ENCODE measurements at regions not wholly inside any gene's neighbourhood (a gene's known extent, or its start where the extent isn't known, plus 50 kb on each side); places are given as distances from the start of the nearest gene placed in this dataset.

DNA sequence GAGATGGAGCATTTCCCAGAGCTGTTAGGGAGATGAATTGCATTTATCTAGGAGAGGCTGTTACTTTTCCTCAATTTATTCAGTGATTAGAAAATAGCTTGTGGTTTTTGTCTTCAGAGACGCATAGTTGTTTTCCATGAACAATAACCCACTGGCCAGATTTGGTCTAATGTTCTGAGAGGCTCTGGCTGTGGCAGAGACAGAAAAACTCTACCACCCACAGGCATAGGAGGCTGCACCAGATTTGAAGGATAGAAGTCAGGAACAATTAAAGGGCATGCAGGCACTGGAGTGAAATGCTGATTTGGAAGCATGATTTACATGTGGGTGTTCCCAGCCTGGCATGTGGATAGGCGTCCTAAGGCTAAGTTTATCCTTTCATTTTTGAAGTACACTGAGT, 143.5 kb downstream of the NFKBIZ start:
- no peak for DNase-seq
- Mint-ChIP-seq H3K4me3 (ENCODE audit: low read depth, unreplicated experiment) (no peak overlapping the region), H3K27me3 (ENCODE audit: unreplicated experiment) (no peaks in the 10 kb centered on the region), H3K27ac (ENCODE audit: unreplicated experiment) (no peak overlapping the region), H3K36me3 (ENCODE audit: insufficient read depth, unreplicated experiment) (no peaks in the 10 kb centered on the region), H3K4me1 (ENCODE audit: low read depth, unreplicated experiment) (peaks cover 13% of the 10 kb centered on the region), H3K9me3 (ENCODE audit: low read depth, unreplicated experiment) (no peaks in the 10 kb centered on the region)
- intact Hi-C loops (cut with micrococcal nuclease; ENCODE audit: unreplicated experiment), result no loop called here
- BruUV-seq (replicated peaks), result no TSS peak
- CTCF ChIA-PET, result no interaction called here
- TF ChIP-seq, protein P1, sequence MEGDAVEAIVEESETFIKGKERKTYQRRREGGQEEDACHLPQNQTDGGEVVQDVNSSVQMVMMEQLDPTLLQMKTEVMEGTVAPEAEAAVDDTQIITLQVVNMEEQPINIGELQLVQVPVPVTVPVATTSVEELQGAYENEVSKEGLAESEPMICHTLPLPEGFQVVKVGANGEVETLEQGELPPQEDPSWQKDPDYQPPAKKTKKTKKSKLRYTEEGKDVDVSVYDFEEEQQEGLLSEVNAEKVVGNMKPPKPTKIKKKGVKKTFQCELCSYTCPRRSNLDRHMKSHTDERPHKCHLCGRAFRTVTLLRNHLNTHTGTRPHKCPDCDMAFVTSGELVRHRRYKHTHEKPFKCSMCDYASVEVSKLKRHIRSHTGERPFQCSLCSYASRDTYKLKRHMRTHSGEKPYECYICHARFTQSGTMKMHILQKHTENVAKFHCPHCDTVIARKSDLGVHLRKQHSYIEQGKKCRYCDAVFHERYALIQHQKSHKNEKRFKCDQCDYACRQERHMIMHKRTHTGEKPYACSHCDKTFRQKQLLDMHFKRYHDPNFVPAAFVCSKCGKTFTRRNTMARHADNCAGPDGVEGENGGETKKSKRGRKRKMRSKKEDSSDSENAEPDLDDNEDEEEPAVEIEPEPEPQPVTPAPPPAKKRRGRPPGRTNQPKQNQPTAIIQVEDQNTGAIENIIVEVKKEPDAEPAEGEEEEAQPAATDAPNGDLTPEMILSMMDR (IDR thresholded peaks at IDR 0.05; ENCODE audit: unreplicated experiment), result no peak

DNA sequence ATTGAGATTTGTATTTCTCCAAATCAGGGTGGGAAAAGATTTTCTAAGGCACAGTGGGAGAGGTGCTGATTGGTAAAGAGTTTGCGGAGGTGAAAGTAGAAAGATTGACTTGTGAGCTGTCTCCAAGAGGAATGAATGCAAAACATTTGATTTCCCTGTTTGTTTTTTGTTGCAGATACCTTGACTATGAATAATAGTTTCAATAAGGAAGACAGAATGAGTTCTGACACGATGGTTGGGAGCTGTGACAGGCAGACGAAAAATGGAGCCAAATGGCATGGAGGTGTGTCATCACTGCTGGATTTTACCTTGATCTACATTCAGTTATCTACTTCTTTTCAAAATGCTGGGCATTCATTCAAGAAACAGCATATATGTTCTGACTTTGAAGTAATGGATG, 145.1 kb downstream of the NFKBIZ start:
- H3K4me1 Mint-ChIP-seq (ENCODE audit: low read depth, unreplicated experiment), result peaks cover 16% of the 10 kb centered on the region
- H3K27me3 Mint-ChIP-seq (ENCODE audit: unreplicated experiment), result no peaks in the 10 kb centered on the region
- CTCF ChIA-PET, result interaction anchor here (0.8 kb wide), 1 partner anchor 63 kb away, joined by 3 read pairs; no protein-coding TSS in a partner anchor
- intact Hi-C loops (cut with micrococcal nuclease; ENCODE audit: unreplicated experiment), result no loop called here
- TF ChIP-seq, protein P1 (IDR thresholded peaks at IDR 0.05; ENCODE audit: unreplicated experiment), result no peak
- H3K36me3 Mint-ChIP-seq (ENCODE audit: insufficient read depth, unreplicated experiment), result no peaks in the 10 kb centered on the region
- DNase-seq, result no peak
- H3K4me3 Mint-ChIP-seq (ENCODE audit: low read depth, unreplicated experiment), result no peak overlapping the region
- no peak overlapping the region for H3K27ac Mint-ChIP-seq (ENCODE audit: unreplicated experiment)
- H3K9me3 Mint-ChIP-seq (ENCODE audit: low read depth, unreplicated experiment), result no peaks in the 10 kb centered on the region
- BruUV-seq (replicated peaks), result no TSS peak

DNA sequence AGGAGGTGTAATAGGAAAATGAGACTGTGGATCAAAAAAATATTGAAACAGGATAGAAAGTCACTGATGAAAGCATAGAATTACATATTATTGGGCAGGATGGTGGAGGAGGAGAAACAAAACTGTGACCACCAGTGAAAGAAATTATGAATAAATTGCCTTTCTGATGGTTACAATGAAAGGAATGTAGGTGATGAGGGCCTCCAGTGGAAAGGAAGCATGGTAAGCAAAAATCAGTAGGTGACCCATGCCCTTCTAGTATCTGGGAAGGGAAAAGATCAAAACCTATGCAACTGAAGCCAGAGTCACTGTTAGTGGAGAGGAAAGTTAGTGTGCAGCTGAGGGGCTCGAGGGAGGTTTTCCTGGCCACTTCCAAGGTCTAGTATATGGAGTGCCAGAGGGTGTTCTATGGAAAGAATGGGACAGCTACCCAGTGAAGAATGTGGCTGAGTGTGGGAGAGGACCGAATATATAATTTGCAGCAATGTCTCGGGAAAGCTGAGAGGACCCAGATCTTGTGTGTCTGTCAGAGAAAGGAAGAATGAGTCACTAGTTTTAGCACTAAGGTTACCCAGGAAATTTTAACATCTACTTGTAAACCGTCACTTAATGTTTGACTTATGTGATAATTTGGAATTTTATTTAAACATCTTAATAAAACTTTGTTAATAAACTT, 146.2 kb downstream of the NFKBIZ start:
- no peak overlapping the region for H3K4me3 Mint-ChIP-seq (ENCODE audit: low read depth, unreplicated experiment)
- H3K4me1 Mint-ChIP-seq (ENCODE audit: low read depth, unreplicated experiment), result peaks cover 22% of the 10 kb centered on the region
- H3K27ac Mint-ChIP-seq (ENCODE audit: unreplicated experiment), result no peak overlapping the region
- BruUV-seq (replicated peaks), result no TSS peak
- TF ChIP-seq, protein P1 (IDR thresholded peaks at IDR 0.05; ENCODE audit: unreplicated experiment), result no peak
- H3K9me3 Mint-ChIP-seq (ENCODE audit: low read depth, unreplicated experiment), result no peaks in the 10 kb centered on the region
- H3K36me3 Mint-ChIP-seq (ENCODE audit: insufficient read depth, unreplicated experiment), result no peaks in the 10 kb centered on the region
- intact Hi-C loops (cut with micrococcal nuclease; ENCODE audit: unreplicated experiment), result no loop called here
- H3K27me3 Mint-ChIP-seq (ENCODE audit: unreplicated experiment), result no peaks in the 10 kb centered on the region
- DNase-seq, result no peak
- CTCF ChIA-PET, result interaction anchor here (1.1 kb wide), 1 partner anchor 182 kb away, joined by 3 read pairs; no protein-coding TSS in a partner anchor

DNA sequence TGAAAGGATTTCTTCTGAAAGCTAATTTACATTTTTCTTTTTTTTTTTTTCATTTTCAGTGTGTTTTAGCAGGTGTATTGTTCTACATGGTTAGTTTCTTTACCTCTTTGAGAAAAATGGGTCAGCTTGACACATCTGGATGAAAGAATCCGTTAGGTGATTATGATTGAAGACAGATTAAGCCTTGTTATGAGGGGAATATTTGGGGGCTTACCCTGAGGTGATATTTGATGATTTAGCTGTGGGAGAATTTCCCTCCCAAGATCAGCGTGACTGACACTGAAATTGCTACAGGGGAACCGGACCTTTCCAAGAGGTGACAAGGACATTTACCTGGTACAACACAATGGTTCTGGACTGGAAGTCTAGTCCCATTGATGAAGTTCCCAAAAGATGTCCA, 147.5 kb downstream of the NFKBIZ start:
- H3K9me3 Mint-ChIP-seq (ENCODE audit: low read depth, unreplicated experiment), result no peaks in the 10 kb centered on the region
- H3K4me3 Mint-ChIP-seq (ENCODE audit: low read depth, unreplicated experiment), result no peak overlapping the region
- no peaks in the 10 kb centered on the region for H3K36me3 Mint-ChIP-seq (ENCODE audit: insufficient read depth, unreplicated experiment)
- no peak for DNase-seq
- peaks cover 22% of the 10 kb centered on the region for H3K4me1 Mint-ChIP-seq (ENCODE audit: low read depth, unreplicated experiment)
- intact Hi-C loops (cut with micrococcal nuclease; ENCODE audit: unreplicated experiment), result no loop called here
- BruUV-seq (replicated peaks), result no TSS peak
- TF ChIP-seq, protein P1 (IDR thresholded peaks at IDR 0.05; ENCODE audit: unreplicated experiment), result no peak
- no peaks in the 10 kb centered on the region for H3K27me3 Mint-ChIP-seq (ENCODE audit: unreplicated experiment)
- CTCF ChIA-PET, result interaction anchor here (1.1 kb wide), 1 partner anchor 180 kb away, joined by 3 read pairs; no protein-coding TSS in a partner anchor
- H3K27ac Mint-ChIP-seq (ENCODE audit: unreplicated experiment), result no peak overlapping the region

Measured in Calu3 (cell line).